ENCODE measurements at regions not wholly inside any gene's neighbourhood (a gene's known extent, or its start where the extent isn't known, plus 50 kb on each side); places are given as distances from the start of the nearest gene placed in this dataset.

GRCh38 chr3:155015776-155016436 is 64.2 kb upstream of the MME start:
- TF ChIP-seq POLR2A (IDR thresholded peaks at IDR 0.05) (no peak), CTCF (IDR thresholded peaks at IDR 0.05) (no peak), EP300 (IDR thresholded peaks at IDR 0.05) (no peak), POLR2AphosphoS5 (IDR thresholded peaks at IDR 0.05) (no peak)
